ENCODE measurements at regions not wholly inside any gene's neighbourhood (a gene's known extent, or its start where the extent isn't known, plus 50 kb on each side); places are given as distances from the start of the nearest gene placed in this dataset.
A peak's percentile ranks its signal among the peaks of the same experiment; 100 is the strongest.
"Not testable (repeated sequence)": the region's sequence is repeated elsewhere in the genome, so short reads cannot be mapped to it uniquely, and the experiment has no call there.

DNA sequence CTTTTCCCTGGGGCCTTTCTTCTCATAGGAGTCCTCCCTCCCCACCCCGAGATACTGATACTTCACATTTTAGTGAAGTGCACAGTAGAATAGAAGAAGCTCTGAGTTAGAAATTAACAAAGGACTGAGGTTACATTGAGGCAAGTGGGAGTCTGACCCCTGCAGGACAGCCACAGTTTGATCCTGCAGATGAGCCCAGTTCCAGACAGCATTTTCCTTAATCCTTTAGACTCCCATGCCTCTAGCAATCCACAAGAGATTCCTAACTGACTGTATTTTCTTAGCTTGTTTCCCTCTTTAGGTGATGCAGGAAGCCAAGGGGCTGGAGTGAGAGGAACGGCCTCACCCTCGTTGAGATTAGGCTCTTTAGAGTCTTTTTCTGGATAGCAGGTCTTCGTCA lies 204.0 kb downstream of the CYRIA start:
- no peak for DNase-seq (ENCODE audit: low spot score)

DNA sequence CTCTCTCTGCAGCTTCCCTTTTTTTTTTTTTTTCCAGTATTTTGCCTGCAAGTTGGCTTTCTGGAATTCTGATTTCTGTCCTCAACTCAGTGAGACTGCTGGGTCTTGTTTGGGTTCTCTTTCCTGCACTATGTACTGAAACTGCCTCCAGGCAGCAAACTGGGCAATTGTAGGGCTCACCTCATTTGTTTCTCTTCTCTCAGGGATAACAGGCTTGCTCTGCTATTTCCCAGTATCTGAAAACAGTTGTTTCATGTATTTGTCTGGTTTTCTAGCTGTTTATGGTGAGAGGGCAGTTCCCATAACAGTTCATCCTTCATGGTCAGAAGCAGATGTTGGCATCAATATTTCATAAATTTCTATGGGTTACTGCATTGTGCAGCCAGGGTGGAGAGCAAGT lies 206.0 kb downstream of the CYRIA start:
- DNase-seq (ENCODE audit: low spot score): no peak

DNA sequence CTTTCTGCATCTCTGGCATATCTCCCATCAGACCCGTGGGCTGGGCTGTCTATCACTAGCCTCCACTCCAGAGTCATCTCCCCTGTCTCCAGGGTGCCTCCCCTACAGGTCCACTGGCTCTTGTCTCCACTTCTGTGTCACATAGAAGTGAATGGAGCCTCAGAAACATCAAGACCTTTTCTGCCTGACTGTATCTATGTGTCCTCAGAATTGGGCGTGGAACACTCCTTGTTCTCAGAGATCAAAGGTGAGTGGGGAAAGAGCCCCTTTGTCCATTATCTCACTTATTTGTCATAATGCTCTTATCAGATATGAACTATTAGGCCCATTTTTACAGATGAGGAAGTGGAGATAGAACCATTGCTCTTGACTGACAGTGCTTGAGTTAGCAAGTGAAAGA lies 211.0 kb downstream of the CYRIA start:
- no peak for DNase-seq (ENCODE audit: low spot score)

DNA sequence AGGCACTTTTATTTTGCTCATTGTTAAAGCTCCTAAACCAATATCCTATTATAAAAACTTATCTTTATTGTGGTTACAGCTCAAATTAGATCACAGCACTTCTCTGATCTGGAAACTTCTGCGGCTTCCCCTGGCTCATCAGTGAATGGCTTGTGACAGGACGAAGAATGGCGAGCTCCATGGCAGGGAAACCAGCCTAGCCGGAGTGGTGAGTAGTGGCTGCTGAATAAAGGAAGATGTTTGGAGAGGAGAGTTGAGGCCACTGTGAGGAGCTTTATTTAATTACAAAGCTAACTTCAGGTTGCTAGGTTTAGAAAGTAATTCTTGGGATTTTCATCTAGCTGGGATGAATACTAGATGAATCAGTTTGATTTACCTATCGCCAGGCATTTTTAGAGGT lies 213.5 kb downstream of the CYRIA start:
- no peak for DNase-seq (ENCODE audit: low spot score)

DNA sequence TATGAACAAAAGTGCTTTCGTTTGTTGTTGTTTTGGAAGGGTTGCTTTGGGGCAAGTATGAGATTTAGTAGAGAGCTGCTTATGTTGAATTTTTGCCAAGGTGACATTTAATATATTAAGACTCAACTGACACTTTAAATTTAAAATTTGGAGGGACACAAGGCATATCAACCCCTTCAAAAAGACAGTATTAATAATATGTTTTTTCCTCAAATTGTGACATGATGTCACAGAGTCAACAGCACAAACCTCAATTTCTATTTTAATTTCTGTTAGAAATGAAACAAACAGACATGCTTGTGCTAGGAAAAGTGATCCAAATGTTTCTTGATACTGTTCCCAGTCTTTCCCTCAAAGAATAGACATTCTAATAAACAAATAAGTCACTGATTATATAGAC lies 218.9 kb downstream of the CYRIA start:
- no peak for DNase-seq (ENCODE audit: low spot score)

GRCh38 chr2:16442971-16443370 lies 222.7 kb downstream of the CYRIA start:
- no peak for DNase-seq (ENCODE audit: low spot score)

DNA sequence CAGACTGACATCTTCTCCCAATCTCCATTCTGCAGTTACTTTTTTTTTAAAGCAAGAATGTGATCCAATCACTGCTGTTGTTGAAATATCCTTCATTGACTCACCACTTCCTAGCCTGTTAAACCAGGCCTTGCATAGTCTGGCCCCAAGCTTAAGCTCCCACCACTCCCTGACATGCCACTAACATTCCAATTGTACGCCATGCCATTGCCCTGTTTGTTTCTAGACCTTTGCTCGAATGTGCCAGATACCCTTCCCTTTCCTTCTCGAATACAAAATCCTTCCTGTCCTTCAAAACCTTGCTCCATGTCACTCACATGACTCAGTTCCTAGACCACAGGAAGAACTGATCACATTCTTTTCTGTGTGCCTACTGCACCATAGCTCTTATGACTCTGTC lies 224.2 kb downstream of the CYRIA start:
- DNase-seq (ENCODE audit: low spot score): no peak

GRCh38 chr2:16440898-16441297 lies 224.7 kb downstream of the CYRIA start:
- DNase-seq (ENCODE audit: low spot score): no peak

GRCh38 chr2:16438613-16439321 lies 226.9 kb downstream of the CYRIA start:
- DNase-seq (ENCODE audit: low spot score): no peak

- no peak for DNase-seq (ENCODE audit: low spot score)
Measured at GRCh38 chr2:16437189-16437588, 228.4 kb downstream of the CYRIA start.

- DNase-seq (ENCODE audit: low spot score): no peak
Measured at GRCh38 chr2:16434393-16434792, 231.2 kb downstream of the CYRIA start.

DNA sequence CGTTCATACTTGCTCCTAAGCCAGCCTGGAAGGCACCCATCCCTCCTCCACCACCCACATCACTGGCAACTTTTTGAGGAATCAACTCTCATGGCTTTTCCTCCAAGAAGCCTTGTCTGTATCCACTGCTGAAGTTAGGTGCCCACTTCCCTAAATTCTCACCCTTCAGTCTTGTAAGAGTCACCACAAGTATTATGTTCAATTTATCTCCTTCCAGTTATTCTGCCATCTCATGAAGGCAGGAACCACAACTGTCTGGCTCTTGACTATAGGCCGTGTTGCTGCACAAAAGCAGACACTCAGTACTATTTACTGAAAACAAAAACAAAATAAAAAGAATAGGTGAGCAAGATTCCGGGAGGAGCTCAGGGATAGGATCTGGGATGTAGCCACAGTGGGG lies 234.8 kb downstream of the CYRIA start:
- no peak for DNase-seq (ENCODE audit: low spot score)

DNA sequence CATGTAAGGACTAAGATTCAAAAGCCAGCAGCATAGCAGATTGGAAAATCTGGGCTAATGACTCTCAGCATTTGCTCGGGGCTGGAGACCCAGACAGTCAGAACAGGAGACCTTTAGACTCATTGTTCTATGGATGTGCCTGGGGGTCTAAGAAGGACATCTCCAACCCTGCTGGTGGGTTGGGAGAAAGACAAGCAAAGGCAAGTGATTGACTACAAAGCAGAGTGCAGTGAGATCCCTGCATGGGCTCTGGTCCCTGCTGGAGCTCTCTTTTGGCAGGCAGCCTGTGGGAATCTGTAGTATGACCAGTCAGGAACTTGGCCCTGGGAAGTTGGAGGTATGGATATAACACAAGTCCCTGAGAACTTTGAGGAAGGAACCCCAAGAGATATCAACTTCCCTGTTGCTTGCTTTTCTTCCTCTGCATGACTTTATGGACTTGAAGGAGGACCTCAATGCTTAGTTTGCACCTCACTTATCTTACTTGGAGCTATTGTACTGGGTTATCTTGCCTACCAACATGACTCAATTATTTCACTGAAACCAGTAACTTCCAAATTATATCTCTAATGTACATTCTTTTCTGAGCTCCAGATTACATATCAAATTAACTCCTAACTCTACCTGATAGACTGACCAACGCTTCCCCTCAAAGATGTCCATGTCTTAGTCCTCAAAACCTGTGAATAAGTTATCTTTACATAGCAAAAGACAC lies 236.0 kb downstream of the CYRIA start:
- peak; percentile 5 for DNase-seq (ENCODE audit: low spot score)

DNA sequence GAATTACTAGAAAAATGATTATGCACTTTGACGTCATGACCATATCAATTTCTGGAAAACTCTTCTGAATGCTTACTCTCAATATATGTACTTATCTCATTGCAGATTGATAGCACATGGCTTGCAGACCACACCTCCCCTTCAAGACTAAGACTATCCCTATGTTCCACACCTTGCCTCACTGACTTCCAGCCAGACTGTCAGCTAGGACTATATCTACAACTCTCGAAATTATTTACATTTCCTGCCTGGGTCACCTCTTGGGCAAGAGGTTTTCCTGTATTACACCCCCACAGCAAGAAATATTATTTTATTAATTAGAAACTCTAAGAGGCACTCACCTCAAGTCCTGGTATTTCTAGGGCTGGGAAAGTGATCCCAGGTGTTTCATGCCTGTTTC lies 236.6 kb downstream of the CYRIA start:
- no peak for DNase-seq (ENCODE audit: low spot score)

DNA sequence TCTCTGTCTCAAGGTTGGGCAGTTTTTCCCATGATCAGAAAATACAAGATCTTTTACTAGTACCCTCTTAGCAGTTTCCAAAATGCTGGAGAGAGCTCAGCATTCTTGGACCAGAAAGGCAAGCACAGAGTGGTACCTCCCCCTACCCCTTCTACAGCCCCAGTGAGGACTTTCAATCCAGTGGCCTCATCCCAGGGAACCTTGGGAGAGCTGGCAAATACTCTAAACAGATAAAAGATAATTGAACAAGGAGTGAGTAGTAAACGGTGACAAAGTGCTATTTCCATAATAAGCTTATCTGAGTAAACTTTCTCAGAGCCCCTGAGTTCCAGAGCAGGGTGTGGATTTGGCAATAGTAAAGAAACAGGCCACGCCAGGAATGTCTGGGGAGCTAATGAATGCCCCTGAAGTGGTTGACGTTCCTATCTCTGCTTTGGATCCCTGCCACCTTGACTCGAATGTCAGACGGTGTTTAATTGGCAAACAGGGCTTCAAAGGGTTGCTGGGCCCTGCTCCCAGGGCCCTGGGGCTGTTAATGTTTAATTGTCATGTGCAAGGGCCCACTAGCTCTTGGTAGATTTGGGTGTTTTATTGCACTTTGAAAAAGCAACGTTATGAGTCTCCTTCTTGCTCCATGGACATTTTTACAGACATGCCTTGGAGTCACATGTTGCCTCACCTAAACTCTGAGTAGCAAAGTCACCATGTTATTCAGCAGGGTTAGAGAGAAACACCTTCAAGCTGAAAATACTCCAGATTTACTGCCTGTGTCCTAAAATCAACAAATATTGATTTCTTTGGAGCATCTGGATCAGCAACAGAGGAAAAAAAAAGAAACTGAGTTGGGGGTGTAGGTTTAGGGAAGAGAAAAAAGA lies 239.9 kb downstream of the CYRIA start:
- no peak for DNase-seq (ENCODE audit: low spot score)

DNA sequence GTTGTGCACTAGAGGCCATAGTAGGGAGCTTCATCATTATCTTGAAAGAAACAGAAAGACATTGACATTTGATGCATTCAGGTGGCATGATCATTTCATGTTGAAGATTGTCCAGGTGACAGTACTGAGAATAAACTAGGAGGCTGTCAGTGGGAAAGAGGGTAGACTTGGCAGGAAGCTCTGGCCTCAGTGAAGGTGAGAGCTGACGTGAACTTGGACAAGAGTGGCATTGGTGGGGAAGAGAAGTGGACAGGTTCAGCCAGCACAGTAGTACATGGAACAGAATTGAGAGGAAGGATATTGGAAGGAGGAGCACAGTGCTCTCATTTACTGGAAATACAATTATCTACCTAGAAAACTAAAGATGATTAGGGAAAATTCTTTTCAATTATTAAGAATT lies 245.2 kb downstream of the CYRIA start:
- no peak for DNase-seq (ENCODE audit: low spot score)

GRCh38 chr2:16417726-16418125 lies 247.9 kb downstream of the CYRIA start:
- no peak for DNase-seq (ENCODE audit: low spot score)

DNA sequence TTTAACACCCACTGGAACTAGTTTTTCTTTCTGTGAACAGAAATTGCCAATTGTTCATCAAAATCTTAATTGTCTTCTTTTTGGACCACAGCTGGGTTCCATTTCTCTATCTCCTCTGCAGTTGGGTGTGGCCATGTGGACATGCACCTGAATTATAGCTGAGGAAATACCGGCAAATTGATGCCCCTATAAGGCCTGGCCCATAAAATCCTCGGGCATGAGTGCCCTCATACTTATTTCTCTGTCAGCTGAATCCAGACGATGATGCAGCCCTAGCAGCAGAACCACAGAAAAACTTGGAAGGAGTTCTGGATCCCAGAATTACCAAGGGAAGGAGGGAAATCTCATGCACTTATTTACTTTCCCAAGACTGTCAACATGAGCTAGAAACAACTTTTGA lies 249.0 kb downstream of the CYRIA start:
- DNase-seq (ENCODE audit: low spot score): no peak

- DNase-seq (ENCODE audit: low spot score): not testable (repeated sequence)
Measured at GRCh38 chr2:16415861-16416260, 249.8 kb downstream of the CYRIA start.

DNA sequence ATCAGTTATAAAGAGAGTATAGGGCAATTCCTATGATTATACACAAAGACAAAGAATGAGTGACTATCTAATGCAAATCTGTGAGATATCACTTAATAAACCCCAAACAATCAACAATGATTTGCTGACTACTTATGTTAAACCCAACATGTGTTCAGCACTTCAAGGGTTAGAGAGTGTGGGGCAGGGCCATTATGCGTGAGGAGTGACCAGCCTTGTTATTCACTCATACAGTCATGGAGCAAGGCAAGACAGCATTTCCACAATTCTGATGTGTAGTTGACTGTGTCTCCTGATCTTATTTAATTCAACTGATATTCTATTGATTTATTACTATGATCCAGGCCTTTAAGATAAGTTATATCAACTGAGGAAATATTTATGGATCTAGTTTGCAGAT lies 251.7 kb downstream of the CYRIA start:
- no peak for DNase-seq (ENCODE audit: low spot score)

DNA sequence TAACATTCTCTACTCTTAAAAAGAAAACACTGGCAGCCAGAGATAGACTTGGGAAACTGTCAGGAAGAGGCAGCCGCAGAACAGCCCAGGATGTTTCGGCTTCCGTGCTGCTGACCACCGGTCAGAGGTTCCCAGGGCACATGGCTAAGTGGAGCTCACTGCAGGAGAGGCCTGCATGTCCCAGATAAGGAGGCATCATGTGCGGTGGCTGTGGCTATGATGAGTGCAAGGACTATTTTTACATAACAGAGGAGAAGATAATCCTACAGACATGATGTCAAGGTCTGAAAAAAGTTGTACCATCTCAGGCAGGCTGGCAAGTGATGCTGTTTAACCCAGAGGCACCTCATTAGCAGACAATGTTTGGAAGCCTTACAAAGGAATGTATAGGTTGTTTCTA lies 252.3 kb downstream of the CYRIA start:
- DNase-seq (ENCODE audit: low spot score): no peak

DNA sequence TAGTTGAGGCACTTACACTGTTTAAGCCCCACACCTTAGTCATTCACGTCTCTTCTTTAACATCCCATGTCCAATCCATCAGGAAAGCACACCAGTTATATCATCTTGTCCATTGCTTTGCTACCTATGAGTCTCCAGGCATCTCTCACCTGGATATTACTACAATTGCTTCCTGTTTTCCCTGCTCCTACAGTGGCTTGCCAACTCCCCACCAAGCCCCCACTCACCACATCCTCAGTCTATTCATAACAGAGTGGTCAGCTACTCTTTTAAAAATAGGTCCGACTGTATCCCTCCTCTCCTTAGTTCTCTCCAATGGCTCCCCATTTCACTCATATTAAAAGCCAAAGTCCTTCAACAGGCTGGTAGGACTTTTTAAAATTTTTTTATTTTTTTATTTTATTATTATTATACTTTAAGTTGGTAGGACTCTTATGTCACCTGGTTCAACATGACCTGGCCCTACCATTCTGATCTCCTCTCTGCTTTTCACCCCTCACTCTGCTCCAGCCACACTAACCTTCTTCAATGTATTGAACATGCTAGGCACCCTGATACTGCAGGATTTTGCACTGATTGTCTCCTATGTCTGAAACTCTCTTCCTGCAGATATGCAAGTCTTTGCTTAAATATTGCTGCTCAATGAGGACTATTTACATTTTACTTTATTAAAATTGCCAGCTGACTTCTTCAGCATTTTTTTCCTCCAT lies 253.2 kb downstream of the CYRIA start:
- DNase-seq (ENCODE audit: low spot score): no peak

All from NAMALWA (cell line).